T-helper 17 cell (primary cell): ENCODE measurements at regions not wholly inside any gene's neighbourhood (a gene's known extent, or its start where the extent isn't known, plus 50 kb on each side); places are given as distances from the start of the nearest gene placed in this dataset.
"Not testable (repeated sequence)": the region's sequence is repeated elsewhere in the genome, so short reads cannot be mapped to it uniquely, and the experiment has no call there.

ENCODE experiments used
- ATAC-seq: fragments of 150-1000 bp; cut with Tn5 transposase; 2 replicates; pipeline ENCODE4 v1.10.0; 2021; ENCODE audit warnings: mild to moderate bottlenecking, moderate library complexity
- DNase-seq, 3 donors: peaks; one replicate each; pipeline versions ENCODE4 v3.0.0 to v3.0.0-alpha.2; 2020 to 2021
- H3K9me3 ChIP-seq: one replicate; pipeline ENCODE4 v1.7.0; 2013; ENCODE audit warnings: low read length, mild to moderate bottlenecking; ENCODE audit not compliant: control insufficient read depth, poor library complexity, severe bottlenecking
- H3K27ac Mint-ChIP-seq: one replicate; pipeline ENCODE4 v1.8.0; 2022; ENCODE audit warnings: mild to moderate bottlenecking, moderate library complexity, mixed read lengths
- H3K27me3 Mint-ChIP-seq: one replicate; pipeline ENCODE4 v1.8.0; 2022; ENCODE audit warnings: mixed read lengths
- H3K36me3 Mint-ChIP-seq: one replicate; pipeline ENCODE4 v1.8.0; 2022; ENCODE audit warnings: low read depth, mixed read lengths
- H3K4me1 Mint-ChIP-seq: one replicate; pipeline ENCODE4 v1.8.0; 2022; ENCODE audit warnings: mild to moderate bottlenecking, mixed read lengths
- H3K4me3 Mint-ChIP-seq: one replicate; pipeline ENCODE4 v1.8.0; 2022; ENCODE audit warnings: mild to moderate bottlenecking, moderate library complexity, mixed read lengths

- Mint-ChIP-seq H3K27ac (no peak overlapping the region), H3K4me3 (no peak overlapping the region), H3K4me1 (no peaks in the 10 kb centered on the region), H3K27me3 (no peaks in the 10 kb centered on the region), H3K36me3 (no peaks in the 10 kb centered on the region)
- ATAC-seq = no peak
- no peak for DNase-seq
- no peaks in the 10 kb centered on the region for H3K9me3 ChIP-seq
These were observed 504.3 kb downstream of the FAM133A start for GRCh38 chrX:94178145-94178788.

- Mint-ChIP-seq H3K4me3 (no peak overlapping the region), H3K27me3 (no peaks in the 10 kb centered on the region), H3K4me1 (no peaks in the 10 kb centered on the region), H3K36me3 (no peaks in the 10 kb centered on the region), H3K27ac (no peak overlapping the region)
- ATAC-seq (no peak), DNase-seq (no peak)
- H3K9me3 ChIP-seq = no peaks in the 10 kb centered on the region
These were observed 530.5 kb downstream of the FAM133A start for GRCh38 chrX:94204524-94204923.

GRCh38 chrX:94216738-94217137 is 542.7 kb downstream of the FAM133A start:
- DNase-seq (no peak), ATAC-seq (no peak)
- no peak overlapping the region for H3K27ac Mint-ChIP-seq
- no peak overlapping the region for H3K4me3 Mint-ChIP-seq
- no peaks in the 10 kb centered on the region for H3K27me3 Mint-ChIP-seq
- H3K36me3 Mint-ChIP-seq = no peaks in the 10 kb centered on the region
- H3K4me1 Mint-ChIP-seq = no peaks in the 10 kb centered on the region
- no peaks in the 10 kb centered on the region for H3K9me3 ChIP-seq

- Mint-ChIP-seq H3K4me1 (no peaks in the 10 kb centered on the region), H3K36me3 (no peaks in the 10 kb centered on the region), H3K27ac (no peak overlapping the region), H3K27me3 (no peaks in the 10 kb centered on the region), H3K4me3 (no peak overlapping the region)
- H3K9me3 ChIP-seq = no peaks in the 10 kb centered on the region
- ATAC-seq = no peak
- DNase-seq = no peak
These were observed 578.2 kb downstream of the FAM133A start for GRCh38 chrX:94252211-94252610.

- no peak overlapping the region for H3K27ac Mint-ChIP-seq
- H3K9me3 ChIP-seq = no peaks in the 10 kb centered on the region
- no peak overlapping the region for H3K4me3 Mint-ChIP-seq
- DNase-seq (no peak), ATAC-seq (no peak)
- H3K36me3 Mint-ChIP-seq = no peaks in the 10 kb centered on the region
- H3K27me3 Mint-ChIP-seq = no peaks in the 10 kb centered on the region
- no peaks in the 10 kb centered on the region for H3K4me1 Mint-ChIP-seq
These were observed 582.4 kb downstream of the FAM133A start for GRCh38 chrX:94256396-94256795.

GRCh38 chrX:94265323-94265722 is 591.3 kb downstream of the FAM133A start:
- no peak overlapping the region for H3K27ac Mint-ChIP-seq
- DNase-seq (no peak), ATAC-seq (no peak)
- no peaks in the 10 kb centered on the region for H3K9me3 ChIP-seq
- H3K4me1 Mint-ChIP-seq = no peaks in the 10 kb centered on the region
- H3K36me3 Mint-ChIP-seq = peaks cover 2% of the 10 kb centered on the region
- H3K27me3 Mint-ChIP-seq = no peaks in the 10 kb centered on the region
- H3K4me3 Mint-ChIP-seq = no peak overlapping the region

- H3K9me3 ChIP-seq = no peaks in the 10 kb centered on the region
- Mint-ChIP-seq H3K4me1 (no peaks in the 10 kb centered on the region), H3K27ac (no peak overlapping the region), H3K27me3 (no peaks in the 10 kb centered on the region), H3K36me3 (no peaks in the 10 kb centered on the region), H3K4me3 (no peak overlapping the region)
- no peak for DNase-seq
- no peak for ATAC-seq
These were observed 614.3 kb downstream of the FAM133A start for GRCh38 chrX:94288325-94288724.

- H3K9me3 ChIP-seq = no peaks in the 10 kb centered on the region
- Mint-ChIP-seq H3K36me3 (no peaks in the 10 kb centered on the region), H3K27ac (no peak overlapping the region), H3K4me3 (no peak overlapping the region), H3K4me1 (no peaks in the 10 kb centered on the region), H3K27me3 (no peaks in the 10 kb centered on the region)
- no peak for DNase-seq
- no peak for ATAC-seq
These were observed 615.0 kb downstream of the FAM133A start for GRCh38 chrX:94288972-94289371.

- Mint-ChIP-seq H3K4me1 (no peaks in the 10 kb centered on the region), H3K27me3 (no peaks in the 10 kb centered on the region), H3K4me3 (no peak overlapping the region), H3K27ac (no peak overlapping the region), H3K36me3 (no peaks in the 10 kb centered on the region)
- no peak for ATAC-seq
- no peak for DNase-seq
- no peaks in the 10 kb centered on the region for H3K9me3 ChIP-seq
These were observed 628.4 kb downstream of the FAM133A start for GRCh38 chrX:94302446-94302845.

GRCh38 chrX:94329182-94329581 is 655.2 kb downstream of the FAM133A start:
- Mint-ChIP-seq H3K4me1 (no peaks in the 10 kb centered on the region), H3K27me3 (no peaks in the 10 kb centered on the region), H3K36me3 (no peaks in the 10 kb centered on the region), H3K4me3 (no peak overlapping the region), H3K27ac (no peak overlapping the region)
- ATAC-seq (no peak), DNase-seq (no peak)
- no peaks in the 10 kb centered on the region for H3K9me3 ChIP-seq

GRCh38 chrX:94341730-94342129 is 667.7 kb downstream of the FAM133A start:
- not testable (repeated sequence) for H3K36me3 Mint-ChIP-seq, H3K27me3 Mint-ChIP-seq, H3K9me3 ChIP-seq, DNase-seq, H3K4me1 Mint-ChIP-seq, H3K4me3 Mint-ChIP-seq, H3K27ac Mint-ChIP-seq, ATAC-seq

GRCh38 chrX:94361241-94361640 is 687.2 kb downstream of the FAM133A start:
- no peak for DNase-seq
- Mint-ChIP-seq H3K4me1 (no peaks in the 10 kb centered on the region), H3K36me3 (no peaks in the 10 kb centered on the region)

GRCh38 chrX:94365736-94366135 is 691.7 kb downstream of the FAM133A start:
- no peaks in the 10 kb centered on the region for H3K36me3 Mint-ChIP-seq
- no peak overlapping the region for H3K4me3 Mint-ChIP-seq
- H3K27ac Mint-ChIP-seq = no peak overlapping the region
- H3K9me3 ChIP-seq = no peaks in the 10 kb centered on the region
- DNase-seq (no peak), ATAC-seq (no peak)
- no peaks in the 10 kb centered on the region for H3K27me3 Mint-ChIP-seq
- H3K4me1 Mint-ChIP-seq = no peaks in the 10 kb centered on the region

More at GRCh38 chrX:94361241-94361640, 687.2 kb downstream of the FAM133A start:
- Mint-ChIP-seq H3K27me3 (no peaks in the 10 kb centered on the region), H3K27ac (no peak overlapping the region), H3K4me3 (no peak overlapping the region)
- no peak for ATAC-seq
- H3K9me3 ChIP-seq = no peaks in the 10 kb centered on the region

- ATAC-seq (no peak), DNase-seq (no peak)
- H3K4me1 Mint-ChIP-seq = no peaks in the 10 kb centered on the region
- H3K27ac Mint-ChIP-seq = no peak overlapping the region
- no peaks in the 10 kb centered on the region for H3K27me3 Mint-ChIP-seq
- no peaks in the 10 kb centered on the region for H3K9me3 ChIP-seq
- H3K36me3 Mint-ChIP-seq = no peaks in the 10 kb centered on the region
- H3K4me3 Mint-ChIP-seq = no peak overlapping the region
These were observed 692.6 kb downstream of the FAM133A start for GRCh38 chrX:94366616-94367015.
